B cell (primary cell): ENCODE measurements at regions not wholly inside any gene's neighbourhood (a gene's known extent, or its start where the extent isn't known, plus 50 kb on each side); places are given as distances from the start of the nearest gene placed in this dataset.

ENCODE experiments used
- ATAC-seq: fragments of 200-7000 bp; cut with Tn5 transposase; one replicate; pipeline ENCODE4 v1.10.0; 2021; ENCODE audit warnings: low read depth, mild to moderate bottlenecking, moderate number of reproducible peaks, moderate library complexity
- CTCF ChIA-PET: fragments of 350-600 bp; sonication (Branson Sonifier 250); formaldehyde crosslinking; loops from one replicate; lab custom pipeline; 2021; ENCODE audit warnings: antibody characterized with exemption, inconsistent platforms; lab: Charles Lee
- POLR2A ChIA-PET: fragments of 350-600 bp; sonication (Branson Sonifier 250); formaldehyde crosslinking; loops from one replicate; lab custom pipeline; 2021; ENCODE audit warnings: antibody characterized with exemption; lab: Charles Lee
- DNase-seq: peaks from one replicate; pipeline ENCODE4 v3.0.0; 2013
- H2AFZ ChIP-seq: 2 replicates; pipeline ENCODE4 v1.6.1; 2012; ENCODE audit warnings: mild to moderate bottlenecking, low read depth, low read length; ENCODE audit not compliant: insufficient read depth, poor library complexity, severe bottlenecking
- H3K27ac ChIP-seq, 2 donors: 1 replicate in 1 of 2; 2 replicates in 1 of 2; pipeline ENCODE4 v1.5.1; 2012 to 2013; ENCODE audit warnings: low read length in 2 of 2, mild to moderate bottlenecking in 2 of 2, moderate library complexity in 1 of 2
- H3K27me3 ChIP-seq, 4 experiments: fragments of 200-600 bp in 1 of 4; sonication (generic) in 1 of 4; replicated peaks in 1 of 4; 1 replicate in 2 of 4; 2 replicates in 2 of 4; pipeline versions ENCODE4 v1.6.1 to v1.7.0; 2013 to 2016; ENCODE audit warnings: low read length in 3 of 4, mild to moderate bottlenecking in 2 of 4, mixed read lengths in 1 of 4, moderate library complexity in 1 of 4; ENCODE audit not compliant: insufficient read depth in 4 of 4, control insufficient read depth in 3 of 4; ENCODE audit errors: control extremely low read depth in 1 of 4
- H3K36me3 ChIP-seq, 2 experiments: replicated peaks in 1 of 2; 1 replicate in 1 of 2; 2 replicates in 1 of 2; pipeline versions ENCODE4 v1.6.1 to v1.7.1; 2013; ENCODE audit warnings: low read length in 1 of 2; ENCODE audit not compliant: insufficient read depth in 2 of 2, control insufficient read depth in 1 of 2; ENCODE audit errors: control extremely low read depth in 1 of 2, extremely low read depth in 1 of 2
- H3K4me1 ChIP-seq, 2 donors: fragments of 200-600 bp in 1 of 2; sonication (generic) in 1 of 2; 1 replicate in 1 of 2; 2 replicates in 1 of 2; pipeline versions ENCODE4 v1.5.1 to v1.6.1; 2013 to 2017; ENCODE audit warnings: low read length in 2 of 2; ENCODE audit not compliant: control insufficient read depth in 2 of 2, insufficient read depth in 2 of 2
- H3K4me2 ChIP-seq: replicated peaks from 2 replicates; pipeline ENCODE3; 2012; ENCODE audit warnings: mild to moderate bottlenecking, low read depth, low read length; ENCODE audit not compliant: poor library complexity, severe bottlenecking
- H3K4me3 ChIP-seq, 5 experiments: fragments of 200-600 bp in 1 of 5; sonication (generic) in 1 of 5; 1 replicate in 3 of 5; 2 replicates in 2 of 5; pipeline versions ENCODE4 v1.5.1 to v1.7.0; 2011 to 2016; ENCODE audit warnings: low read length in 4 of 5, mild to moderate bottlenecking in 4 of 5, low read depth in 2 of 5, control low read depth in 1 of 5, moderate library complexity in 1 of 5; ENCODE audit not compliant: insufficient read depth in 1 of 5; ENCODE audit errors: control extremely low read depth in 1 of 5, extremely low read depth in 1 of 5
- H3K79me2 ChIP-seq: fragments of 200-600 bp; sonication (generic); one replicate; pipeline ENCODE4 v1.6.0; 2016; ENCODE audit warnings: low read length; ENCODE audit not compliant: control insufficient read depth, insufficient read depth
- H3K9ac ChIP-seq: fragments of 200-600 bp; sonication (generic); 2 replicates; pipeline ENCODE4 v1.6.1; 2017; ENCODE audit warnings: mild to moderate bottlenecking, low read length, moderate library complexity
- H3K9me3 ChIP-seq, 3 donors: one replicate each; pipeline versions ENCODE4 v1.6.1 to v1.7.1; 2013; ENCODE audit warnings: low read length in 2 of 3; ENCODE audit not compliant: control insufficient read depth in 2 of 3, insufficient read depth in 1 of 3; ENCODE audit errors: control extremely low read depth in 1 of 3
- H4K20me1 ChIP-seq: 2 replicates; pipeline ENCODE4 v1.6.0; 2012; ENCODE audit warnings: mild to moderate bottlenecking, low read length; ENCODE audit not compliant: insufficient read depth, control insufficient read depth, poor library complexity, severe bottlenecking
- H3K27ac Mint-ChIP-seq: one replicate; pipeline ENCODE4 v1.8.0; 2021; ENCODE audit warnings: mixed read lengths
- H3K27me3 Mint-ChIP-seq: one replicate; pipeline ENCODE4 v1.8.0; 2021; ENCODE audit warnings: mixed read lengths
- H3K4me1 Mint-ChIP-seq: one replicate; pipeline ENCODE4 v1.8.0; 2021; ENCODE audit warnings: mixed read lengths
- H3K4me3 Mint-ChIP-seq: one replicate; pipeline ENCODE4 v1.8.0; 2021; ENCODE audit warnings: mixed read lengths
- H3K9me3 Mint-ChIP-seq: one replicate; pipeline ENCODE4 v1.8.0; 2022; ENCODE audit warnings: mixed read lengths; ENCODE audit not compliant: insufficient read depth
- EZH2 ChIP-seq: IDR thresholded peaks from 2 replicates; pipeline ENCODE4 v1.6.1; 2012; ENCODE audit warnings: borderline replicate concordance, low read depth, mild to moderate bottlenecking, moderate library complexity, low read length; ENCODE audit not compliant: insufficient read depth, poor library complexity, severe bottlenecking
- WGBS: methylation state at CpG from one replicate; pipeline ENCODE4 v1.1.5; 2013; ENCODE audit warnings: missing lambda C conversion rate; ENCODE audit not compliant: insufficient coverage; 5-methylcytosine and 5-hydroxymethylcytosine counted together
- intact Hi-C: fragments of 100-400 bp; cut with micrococcal nuclease; formaldehyde crosslinking; loops from one replicate; pipeline ENCODE4 v1.10.0; 2022
- TF ChIP-seq, protein P1 (sequence below): fragments of 200-600 bp; IDR thresholded peaks from one replicate; pipeline ENCODE4 v1.8.0; 2022; ENCODE audit warnings: antibody characterized with exemption, mild to moderate bottlenecking

GRCh38 chr3:161586556-161587235 is 90.1 kb downstream of the OTOL1 start:
- H3K27ac ChIP-seq = no peak overlapping the region
- no peak for TF ChIP-seq EZH2
- TF ChIP-seq, protein P1, sequence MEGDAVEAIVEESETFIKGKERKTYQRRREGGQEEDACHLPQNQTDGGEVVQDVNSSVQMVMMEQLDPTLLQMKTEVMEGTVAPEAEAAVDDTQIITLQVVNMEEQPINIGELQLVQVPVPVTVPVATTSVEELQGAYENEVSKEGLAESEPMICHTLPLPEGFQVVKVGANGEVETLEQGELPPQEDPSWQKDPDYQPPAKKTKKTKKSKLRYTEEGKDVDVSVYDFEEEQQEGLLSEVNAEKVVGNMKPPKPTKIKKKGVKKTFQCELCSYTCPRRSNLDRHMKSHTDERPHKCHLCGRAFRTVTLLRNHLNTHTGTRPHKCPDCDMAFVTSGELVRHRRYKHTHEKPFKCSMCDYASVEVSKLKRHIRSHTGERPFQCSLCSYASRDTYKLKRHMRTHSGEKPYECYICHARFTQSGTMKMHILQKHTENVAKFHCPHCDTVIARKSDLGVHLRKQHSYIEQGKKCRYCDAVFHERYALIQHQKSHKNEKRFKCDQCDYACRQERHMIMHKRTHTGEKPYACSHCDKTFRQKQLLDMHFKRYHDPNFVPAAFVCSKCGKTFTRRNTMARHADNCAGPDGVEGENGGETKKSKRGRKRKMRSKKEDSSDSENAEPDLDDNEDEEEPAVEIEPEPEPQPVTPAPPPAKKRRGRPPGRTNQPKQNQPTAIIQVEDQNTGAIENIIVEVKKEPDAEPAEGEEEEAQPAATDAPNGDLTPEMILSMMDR = no peak
- no peak overlapping the region for H3K4me2 ChIP-seq
- H3K9ac ChIP-seq = no peak overlapping the region
- H3K4me1 ChIP-seq = no peaks in the 10 kb centered on the region
- H3K4me1 Mint-ChIP-seq = no peaks in the 10 kb centered on the region
- ChIA-PET POLR2A (no interaction called here), CTCF (no interaction called here)
- no peaks in the 10 kb centered on the region for H3K79me2 ChIP-seq
- H3K27ac Mint-ChIP-seq = no peak overlapping the region
- peaks cover 0 to 7% (median 2%) of the 10 kb centered on the region in 3 donors for H3K9me3 ChIP-seq
- no peak overlapping the region for H2AFZ ChIP-seq
- H3K9me3 Mint-ChIP-seq = peaks cover 4% of the 10 kb centered on the region
- H3K27me3 Mint-ChIP-seq = no peaks in the 10 kb centered on the region
- intact Hi-C loops = no loop called here
- no peaks in the 10 kb centered on the region for H3K36me3 ChIP-seq
- H3K4me3 Mint-ChIP-seq = no peak overlapping the region
- H4K20me1 ChIP-seq = no peaks in the 10 kb centered on the region
- H3K4me3 ChIP-seq = no peak overlapping the region
- no peak for ATAC-seq
- no peaks in the 10 kb centered on the region for H3K27me3 ChIP-seq
- no peak for DNase-seq

GRCh38 chr3:161598639-161599038 is 102.0 kb downstream of the OTOL1 start:
- H3K36me3 ChIP-seq = no peaks in the 10 kb centered on the region
- no peaks in the 10 kb centered on the region for H3K27me3 ChIP-seq
- Mint-ChIP-seq H3K9me3 (no peaks in the 10 kb centered on the region), H3K4me3 (no peak overlapping the region), H3K27ac (no peak overlapping the region), H3K27me3 (no peaks in the 10 kb centered on the region), H3K4me1 (no peaks in the 10 kb centered on the region)
- ATAC-seq (no peak), DNase-seq (no peak)
- no peaks in the 10 kb centered on the region for H3K79me2 ChIP-seq
- no peaks in the 10 kb centered on the region for H4K20me1 ChIP-seq
- intact Hi-C loops = no loop called here
- TF ChIP-seq EZH2 = no peak
- TF ChIP-seq, protein P1 = no peak
- no peak overlapping the region for H3K4me3 ChIP-seq
- ChIA-PET CTCF (no interaction called here), POLR2A (no interaction called here)
- WGBS = no CpG with 5 or more reads among the region's 2 CpGs
- no peak overlapping the region for H2AFZ ChIP-seq
- no peak overlapping the region for H3K27ac ChIP-seq
- H3K4me1 ChIP-seq = no peaks in the 10 kb centered on the region
- H3K9me3 ChIP-seq = no peaks in the 10 kb centered on the region
- no peak overlapping the region for H3K9ac ChIP-seq
- H3K4me2 ChIP-seq = no peak overlapping the region
